H1 (cell line): ENCODE measurements at regions not wholly inside any gene's neighbourhood (a gene's known extent, or its start where the extent isn't known, plus 50 kb on each side); places are given as distances from the start of the nearest gene placed in this dataset.

Experiments
- CBX5 ChIP-seq: fragments of 300-800, 300-1000 bp; sonication (generic); IDR thresholded peaks from 2 replicates; pipeline ENCODE4 v1.7.1; 2016; ENCODE audit warnings: antibody characterized with exemption, low read length, low read depth
- CEBPB ChIP-seq: IDR thresholded peaks from 2 replicates; pipeline ENCODE4 v1.6.1; 2012; ENCODE audit warnings: low read depth, low read length
- CHD7 ChIP-seq: fragments of 300-600 bp; sonication (generic); IDR thresholded peaks from 2 replicates; pipeline ENCODE4 v1.7.1; 2012; ENCODE audit warnings: low read length, moderate library complexity, mild to moderate bottlenecking, inconsistent platforms; ENCODE audit not compliant: insufficient replicate concordance
- CTBP2 ChIP-seq: IDR thresholded peaks from 2 replicates; pipeline ENCODE4 v1.7.0; 2011; ENCODE audit warnings: borderline replicate concordance, mild to moderate bottlenecking, moderate library complexity, mixed read lengths, low read length; ENCODE audit not compliant: insufficient read depth, insufficient read length
- EP300 ChIP-seq, 2 experiments: IDR thresholded peaks; 1 replicate in 1 of 2; 2 replicates in 1 of 2; pipeline ENCODE4 v1.6.1; 2011 to 2012; ENCODE audit warnings: low read depth in 2 of 2, low read length in 2 of 2, mild to moderate bottlenecking in 2 of 2, borderline replicate concordance in 1 of 2, inconsistent platforms in 1 of 2, moderate library complexity in 1 of 2
- GABPA ChIP-seq: IDR thresholded peaks from 2 replicates; pipeline ENCODE4 v1.6.1; 2011; ENCODE audit warnings: mild to moderate bottlenecking, low read length, moderate library complexity, borderline replicate concordance; ENCODE audit not compliant: insufficient read depth
- HDAC2 ChIP-seq, 2 experiments: fragments of 300-600 bp in 1 of 2; sonication (generic) in 1 of 2; IDR thresholded peaks; 2 replicates each; pipeline ENCODE4 v1.6.1; 2011 to 2012; ENCODE audit warnings: low read depth in 2 of 2, low read length in 2 of 2, mild to moderate bottlenecking in 2 of 2, moderate library complexity in 2 of 2, borderline replicate concordance in 1 of 2, inconsistent platforms in 1 of 2
- MAX ChIP-seq: IDR thresholded peaks from 2 replicates; pipeline ENCODE4 v1.6.1; 2012; ENCODE audit warnings: inconsistent platforms
- PHF8 ChIP-seq: fragments of 200-600 bp; sonication (generic); conservative IDR thresholded peaks from 2 replicates; pipeline ENCODE4 v1.7.1; 2012; ENCODE audit warnings: low read depth, mild to moderate bottlenecking, inconsistent platforms, low read length, moderate library complexity
- POLR2AphosphoS5 ChIP-seq: IDR thresholded peaks from 2 replicates; pipeline ENCODE4 v1.6.1; 2011; ENCODE audit warnings: low read depth, low read length
- SIX5 ChIP-seq: IDR thresholded peaks from 2 replicates; pipeline ENCODE4 v1.6.1; 2011; ENCODE audit warnings: mild to moderate bottlenecking, low read depth, low read length

GRCh38 chr3:148221303-148221702 is 476.4 kb upstream of the AGTR1 start (continued):
- TF ChIP-seq CHD7 (no peak), CBX5 (no peak), GABPA (no peak), CEBPB (no peak), POLR2AphosphoS5 (no peak), CTBP2 (no peak), EP300 (IDR thresholded peaks at IDR 0.05; ENCODE audit: borderline replicate concordance in 1 of 2, low read depth in 2 of 2, low read length in 2 of 2) (no peak), SIX5 (no peak), HDAC2 (IDR thresholded peaks at IDR 0.05; ENCODE audit: borderline replicate concordance in 1 of 2, low read depth in 2 of 2, low read length in 2 of 2) (no peak), MAX (no peak), PHF8 (no peak)
